Natural killer cell (primary cell): ENCODE measurements at regions not wholly inside any gene's neighbourhood (a gene's known extent, or its start where the extent isn't known, plus 50 kb on each side); places are given as distances from the start of the nearest gene placed in this dataset.

Source experiments
- ATAC-seq, 3 donors: fragments of 150-1000 bp in 2 of 3; fragments of 200-7000 bp in 1 of 3; cut with Tn5 transposase; 1 replicate in 1 of 3; 2 replicates in 2 of 3; pipeline ENCODE4 v1.10.0; 2021; ENCODE audit warnings: mild to moderate bottlenecking in 2 of 3, moderate library complexity in 2 of 3
- DNase-seq, 2 donors: peaks; one replicate each; pipeline versions ENCODE4 v3.0.0 to v3.0.0-alpha.2; 2013 to 2021; ENCODE audit warnings: mixed read lengths in 1 of 2
- H3K27ac ChIP-seq: one replicate; pipeline ENCODE4 v1.5.1; 2013; ENCODE audit warnings: mild to moderate bottlenecking, low read length
- H3K27me3 ChIP-seq: one replicate; pipeline ENCODE4 v1.6.1; 2013; ENCODE audit warnings: low read length; ENCODE audit not compliant: control insufficient read depth, insufficient read depth
- H3K36me3 ChIP-seq: one replicate; pipeline ENCODE4 v1.6.1; 2013; ENCODE audit warnings: low read length; ENCODE audit not compliant: control insufficient read depth, insufficient read depth
- H3K4me1 ChIP-seq: one replicate; pipeline ENCODE4 v1.6.1; 2013; ENCODE audit warnings: low read length; ENCODE audit not compliant: control insufficient read depth, insufficient read depth
- H3K4me3 ChIP-seq: one replicate; pipeline ENCODE4 v1.5.1; 2013; ENCODE audit warnings: low read length
- H3K9me3 ChIP-seq: one replicate; pipeline ENCODE4 v1.6.1; 2013; ENCODE audit warnings: low read length; ENCODE audit not compliant: control insufficient read depth, insufficient read depth
- H3K27ac Mint-ChIP-seq, 2 donors: one replicate each; pipeline ENCODE4 v1.8.0; 2022; ENCODE audit warnings: mild to moderate bottlenecking in 2 of 2, mixed read lengths in 2 of 2, moderate library complexity in 1 of 2
- H3K27me3 Mint-ChIP-seq, 2 donors: one replicate each; pipeline ENCODE4 v1.8.0; 2022; ENCODE audit warnings: low read depth in 2 of 2, mixed read lengths in 2 of 2
- H3K36me3 Mint-ChIP-seq: one replicate; pipeline ENCODE4 v1.8.0; 2022; ENCODE audit warnings: mixed read lengths
- H3K4me1 Mint-ChIP-seq, 2 donors: one replicate each; pipeline ENCODE4 v1.8.0; 2022; ENCODE audit warnings: mixed read lengths in 2 of 2
- H3K4me3 Mint-ChIP-seq: one replicate; pipeline ENCODE4 v1.8.0; 2022; ENCODE audit warnings: mild to moderate bottlenecking, moderate library complexity, mixed read lengths
- H3K9me3 Mint-ChIP-seq, 2 donors: one replicate each; pipeline ENCODE4 v1.8.0; 2022; ENCODE audit warnings: mixed read lengths in 2 of 2
- WGBS: methylation state at CpG from one replicate; pipeline ENCODE4 v1.1.7; 2013; ENCODE audit warnings: missing lambda C conversion rate; ENCODE audit not compliant: insufficient coverage; 5-methylcytosine and 5-hydroxymethylcytosine counted together
- intact Hi-C: fragments of 100-400 bp; cut with micrococcal nuclease; formaldehyde crosslinking; loops from one replicate; pipeline ENCODE4 v1.14.2; 2022
- TF ChIP-seq, protein P1 (sequence below): fragments of 200-600 bp; IDR thresholded peaks from one replicate; pipeline ENCODE4 v1.8.0; 2022; ENCODE audit warnings: antibody characterized with exemption

- H3K36me3 Mint-ChIP-seq: no peaks in the 10 kb centered on the region
- no peak for DNase-seq
- ATAC-seq: peak in 1 of 3 donors; percentile 8
- H3K27ac ChIP-seq: no peak overlapping the region
- no peak overlapping the region for H3K27ac Mint-ChIP-seq
- peaks cover 0 to 7% of the 10 kb centered on the region in 2 donors for H3K4me1 Mint-ChIP-seq
- H3K9me3 Mint-ChIP-seq: no peaks in the 10 kb centered on the region
- intact Hi-C loops: no loop called here
- H3K27me3 ChIP-seq: peaks cover 9% of the 10 kb centered on the region
- H3K36me3 ChIP-seq: no peaks in the 10 kb centered on the region
- no peaks in the 10 kb centered on the region for H3K9me3 ChIP-seq
- peaks cover 5% of the 10 kb centered on the region for H3K4me1 ChIP-seq
- TF ChIP-seq, protein P1, sequence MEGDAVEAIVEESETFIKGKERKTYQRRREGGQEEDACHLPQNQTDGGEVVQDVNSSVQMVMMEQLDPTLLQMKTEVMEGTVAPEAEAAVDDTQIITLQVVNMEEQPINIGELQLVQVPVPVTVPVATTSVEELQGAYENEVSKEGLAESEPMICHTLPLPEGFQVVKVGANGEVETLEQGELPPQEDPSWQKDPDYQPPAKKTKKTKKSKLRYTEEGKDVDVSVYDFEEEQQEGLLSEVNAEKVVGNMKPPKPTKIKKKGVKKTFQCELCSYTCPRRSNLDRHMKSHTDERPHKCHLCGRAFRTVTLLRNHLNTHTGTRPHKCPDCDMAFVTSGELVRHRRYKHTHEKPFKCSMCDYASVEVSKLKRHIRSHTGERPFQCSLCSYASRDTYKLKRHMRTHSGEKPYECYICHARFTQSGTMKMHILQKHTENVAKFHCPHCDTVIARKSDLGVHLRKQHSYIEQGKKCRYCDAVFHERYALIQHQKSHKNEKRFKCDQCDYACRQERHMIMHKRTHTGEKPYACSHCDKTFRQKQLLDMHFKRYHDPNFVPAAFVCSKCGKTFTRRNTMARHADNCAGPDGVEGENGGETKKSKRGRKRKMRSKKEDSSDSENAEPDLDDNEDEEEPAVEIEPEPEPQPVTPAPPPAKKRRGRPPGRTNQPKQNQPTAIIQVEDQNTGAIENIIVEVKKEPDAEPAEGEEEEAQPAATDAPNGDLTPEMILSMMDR: no peak
- no peak overlapping the region for H3K4me3 ChIP-seq
- peaks cover 8 to 11% of the 10 kb centered on the region in 2 donors for H3K27me3 Mint-ChIP-seq
- no peak overlapping the region for H3K4me3 Mint-ChIP-seq
Observed at GRCh38 chr2:6769346-6769745, 96.4 kb downstream of the CMPK2 start.

DNA sequence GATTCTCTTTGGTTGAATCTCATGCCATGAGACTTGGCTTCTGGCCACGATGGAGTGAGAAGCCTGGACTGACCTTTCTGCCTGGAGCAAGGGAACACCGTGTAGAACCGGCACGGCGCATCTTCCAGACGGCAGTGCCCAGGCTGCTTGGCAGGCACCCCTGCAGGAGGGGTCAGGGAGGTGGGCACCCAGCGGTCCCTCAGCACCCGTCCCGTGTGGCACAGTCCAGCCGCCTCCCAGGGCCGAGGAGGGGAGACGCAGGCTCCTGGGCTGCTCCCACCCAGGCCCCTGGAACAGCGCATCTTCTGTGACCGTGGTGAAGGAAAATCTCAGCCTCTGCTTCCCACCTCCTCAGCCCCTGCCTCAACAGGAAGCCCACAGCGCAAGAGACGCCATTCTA is 95.7 kb downstream of the CMPK2 start:
- Mint-ChIP-seq H3K9me3 (no peaks in the 10 kb centered on the region), H3K36me3 (no peaks in the 10 kb centered on the region), H3K27ac (no peak overlapping the region), H3K4me3 (no peak overlapping the region), H3K4me1 (peaks cover 0 to 7% of the 10 kb centered on the region in 2 donors), H3K27me3 (peaks cover 12 to 13% of the 10 kb centered on the region in 2 donors)
- no peak for DNase-seq
- no peaks in the 10 kb centered on the region for H3K9me3 ChIP-seq
- H3K36me3 ChIP-seq: no peaks in the 10 kb centered on the region
- no peak overlapping the region for H3K27ac ChIP-seq
- peaks cover 5% of the 10 kb centered on the region for H3K4me1 ChIP-seq
- intact Hi-C loops: no loop called here
- ATAC-seq: no peak
- H3K4me3 ChIP-seq: no peak overlapping the region
- TF ChIP-seq, protein P1: no peak
- WGBS: 85% methylated on average over 16 of the region's 16 CpGs
- H3K27me3 ChIP-seq: peaks cover 9% of the 10 kb centered on the region

GRCh38 chr2:6771634-6772611 is 93.8 kb downstream of the CMPK2 start:
- TF ChIP-seq, protein P1: no peak
- H3K27me3 Mint-ChIP-seq: peaks cover 15 to 16% of the 10 kb centered on the region in 2 donors
- no peak overlapping the region for H3K4me3 ChIP-seq
- H3K27ac Mint-ChIP-seq: no peak overlapping the region
- H3K36me3 ChIP-seq: no peaks in the 10 kb centered on the region
- peaks cover 5% of the 10 kb centered on the region for H3K4me1 ChIP-seq
- whole genome bisulfite sequencing: 73% methylated on average over 18 of the region's 19 CpGs
- no peak overlapping the region for H3K27ac ChIP-seq
- peaks cover 9% of the 10 kb centered on the region for H3K27me3 ChIP-seq
- no peak overlapping the region for H3K4me3 Mint-ChIP-seq
- no peaks in the 10 kb centered on the region for H3K36me3 Mint-ChIP-seq
- intact Hi-C loops: no loop called here
- no peaks in the 10 kb centered on the region for H3K9me3 ChIP-seq
- DNase-seq (no peak), ATAC-seq (no peak)
- no peaks in the 10 kb centered on the region for H3K9me3 Mint-ChIP-seq
- H3K4me1 Mint-ChIP-seq: peaks cover 0 to 7% of the 10 kb centered on the region in 2 donors
